HuH-7 (cell line): ENCODE measurements at regions not wholly inside any gene's neighbourhood (a gene's known extent, or its start where the extent isn't known, plus 50 kb on each side); places are given as distances from the start of the nearest gene placed in this dataset.

Experiments
- DNase-seq: peaks from one replicate; pipeline ENCODE4 v3.0.0; 2011; ENCODE audit warnings: low spot score

DNA sequence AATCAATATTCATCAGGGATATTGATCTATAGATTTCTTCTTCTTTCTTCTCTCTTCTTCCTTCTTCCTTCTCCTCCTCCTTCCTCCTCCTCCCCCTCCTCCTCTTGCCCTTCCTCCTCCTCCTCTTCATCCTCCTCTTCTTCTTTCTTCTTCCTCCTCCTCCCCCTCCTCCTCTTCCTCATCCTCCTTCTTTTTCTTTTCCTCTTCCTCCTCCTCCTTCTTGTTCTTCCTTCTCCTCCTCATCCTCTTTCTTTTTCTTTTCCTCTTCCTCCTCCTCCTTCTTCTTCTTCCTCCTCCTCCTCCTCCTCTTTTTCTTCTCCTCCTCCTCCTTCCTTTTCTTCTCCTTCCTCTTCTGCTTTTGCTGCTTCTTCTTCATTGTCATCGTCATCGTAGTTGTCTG, 52.4 kb upstream of the SERINC1 start:
- no peak for DNase-seq

DNA sequence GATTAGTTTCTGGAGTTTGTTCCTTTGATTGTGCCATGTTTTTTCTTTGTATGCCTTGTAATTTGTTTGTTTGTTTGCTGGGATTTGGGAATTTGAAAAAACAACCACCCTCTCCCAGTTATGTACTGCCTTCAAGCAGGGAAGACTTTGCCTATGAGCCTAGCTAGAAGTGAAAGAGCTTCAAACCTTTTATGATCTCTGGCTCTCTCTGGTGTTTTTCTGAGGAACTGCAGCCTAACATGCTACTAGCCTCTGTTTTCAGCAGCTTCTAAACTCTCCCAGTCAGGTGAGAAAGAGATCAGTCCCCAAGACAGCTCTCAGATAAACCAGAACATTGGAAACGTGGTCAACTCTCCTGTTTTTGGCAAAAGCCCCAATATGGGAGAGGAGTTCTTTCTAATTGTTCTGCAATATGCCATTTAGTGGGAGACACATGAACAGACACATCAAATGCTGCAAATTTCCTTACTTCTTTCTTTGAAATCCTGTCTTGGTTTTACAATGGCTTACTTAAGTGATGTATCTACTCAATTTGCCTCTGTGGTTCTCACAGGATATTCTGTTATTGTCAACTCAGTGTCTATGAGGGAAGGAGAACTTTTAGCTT, 58.9 kb upstream of the SERINC1 start:
- peak; percentile 42 for DNase-seq

DNA sequence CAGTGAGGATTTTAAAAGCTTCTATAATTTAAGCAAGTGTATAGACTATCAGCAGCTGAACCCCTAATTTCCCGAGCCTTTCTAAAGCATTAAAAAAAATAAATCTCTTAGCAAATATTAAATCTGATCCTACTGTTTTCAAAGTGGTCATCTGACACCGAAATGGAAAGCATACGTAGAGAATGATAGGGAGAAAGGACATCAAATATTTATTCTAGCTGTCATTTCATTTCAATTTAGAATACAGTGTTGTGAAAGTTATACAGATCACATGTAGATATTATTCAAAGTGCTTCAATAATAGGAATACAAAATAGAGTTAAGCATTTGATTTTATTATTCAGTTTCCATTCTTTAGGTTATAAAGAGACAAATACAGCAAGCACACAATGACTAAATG, 61.9 kb upstream of the PKIB start:
- DNase-seq: no peak

DNA sequence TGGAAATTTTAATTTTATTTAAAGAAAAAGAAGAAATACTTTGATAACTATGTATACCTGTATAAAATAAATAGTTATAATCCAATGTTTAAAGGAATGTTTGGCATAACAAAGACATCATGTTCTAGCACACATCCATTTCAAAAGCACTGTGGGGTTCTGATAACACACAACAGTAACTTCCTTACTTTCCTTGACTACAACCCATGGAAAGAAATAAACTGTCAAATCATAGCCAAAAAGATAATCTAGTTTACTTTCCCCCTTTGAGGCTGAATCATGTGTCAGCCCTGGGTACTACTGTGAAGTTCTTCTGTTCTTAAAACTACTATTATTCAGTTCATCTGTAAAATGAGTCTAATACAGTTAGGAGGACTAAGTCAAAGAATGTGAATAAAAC, 61.4 kb upstream of the PKIB start:
- no peak for DNase-seq

DNA sequence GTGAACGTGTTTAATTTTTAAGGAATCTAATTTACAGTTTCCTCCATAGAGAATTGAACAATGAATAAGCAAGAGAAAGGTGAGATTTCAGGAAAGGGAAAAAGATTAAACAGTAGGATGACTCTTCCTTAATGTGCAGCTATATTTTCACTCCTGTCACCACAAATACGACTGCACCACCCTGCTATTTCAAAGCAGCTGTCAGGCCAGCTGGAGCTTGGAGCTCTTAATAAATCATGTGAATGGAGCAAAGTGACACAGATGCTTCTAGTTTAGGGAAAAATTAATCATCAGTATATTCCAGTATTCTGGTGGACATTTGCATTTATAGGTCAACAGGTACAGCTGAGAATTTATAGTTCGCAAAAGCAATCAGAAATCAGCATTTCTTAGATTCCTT, 56.5 kb upstream of the PKIB start:
- DNase-seq: no peak

DNA sequence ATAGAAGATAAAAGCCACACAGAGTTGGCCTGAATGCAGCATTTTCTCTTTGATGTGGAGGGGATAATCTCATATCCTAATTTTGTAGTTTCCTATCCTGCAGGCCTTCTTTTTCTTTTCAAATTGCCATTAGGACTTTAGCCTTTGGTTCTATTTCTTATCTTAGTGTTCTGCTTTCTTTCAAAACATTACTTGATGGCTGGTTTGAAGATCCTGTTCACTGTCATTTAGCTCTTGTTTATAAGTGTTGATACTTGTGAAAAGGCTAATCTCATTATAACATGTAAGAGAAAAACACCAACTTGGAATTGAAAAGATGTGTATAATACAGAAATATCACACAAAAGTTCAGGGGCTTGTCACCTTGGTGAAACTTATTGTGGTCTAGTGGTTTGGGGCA, 54.6 kb upstream of the PKIB start:
- DNase-seq: no peak

DNA sequence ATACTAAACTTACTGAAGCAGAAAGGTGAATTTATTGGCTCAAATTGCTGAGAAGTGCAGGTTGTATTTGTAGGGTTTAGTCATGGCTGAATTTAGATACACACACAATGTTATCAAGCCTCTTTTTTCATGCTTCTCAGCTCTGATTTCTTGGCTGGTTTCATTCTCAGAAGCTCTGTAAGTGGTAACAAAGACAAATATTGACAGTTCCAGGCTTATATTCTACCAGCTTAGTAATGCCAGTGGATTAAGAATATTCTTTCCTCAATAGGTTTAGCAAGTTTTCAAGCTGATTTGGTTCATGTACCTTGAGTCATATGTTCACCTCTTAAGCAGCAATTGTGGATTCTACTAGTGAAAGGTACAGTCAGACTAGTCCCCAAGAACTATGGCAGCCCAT, 52.1 kb upstream of the PKIB start:
- DNase-seq: no peak
